Smooth muscle cell (in vitro differentiated cells): ENCODE measurements at regions not wholly inside any gene's neighbourhood (a gene's known extent, or its start where the extent isn't known, plus 50 kb on each side); places are given as distances from the start of the nearest gene placed in this dataset.

Experiments
- DNase-seq: peaks from one replicate; lab custom pipeline; 2025; ENCODE audit not compliant: unreplicated experiment; lab: John Stamatoyannopoulos, UW
- H2AFZ ChIP-seq: fragments of 200-600 bp; sonication (generic); 2 replicates; pipeline ENCODE4 v1.6.0; 2016; ENCODE audit warnings: antibody characterized with exemption, low read depth, mild to moderate bottlenecking
- H3F3A ChIP-seq: fragments of 200-600 bp; sonication (generic); 2 replicates; pipeline ENCODE4 v1.6.0; 2017; ENCODE audit warnings: antibody characterized with exemption, low read depth
- H3K27ac ChIP-seq: fragments of 200-600 bp; sonication (generic); 2 replicates; pipeline ENCODE4 v1.5.1; 2016; ENCODE audit warnings: low read depth, mild to moderate bottlenecking
- H3K27me3 ChIP-seq: fragments of 200-600 bp; sonication (generic); 2 replicates; pipeline ENCODE4 v1.6.1; 2016; ENCODE audit warnings: low read depth, mild to moderate bottlenecking
- H3K36me3 ChIP-seq: fragments of 200-600 bp; sonication (generic); 2 replicates; pipeline ENCODE4 v1.5.1; 2016; ENCODE audit warnings: low read depth
- H3K4me1 ChIP-seq: fragments of 200-600 bp; sonication (generic); 2 replicates; pipeline ENCODE4 v1.5.1; 2016; ENCODE audit warnings: low read depth
- H3K4me2 ChIP-seq: fragments of 200-600 bp; sonication (generic); 2 replicates; pipeline ENCODE4 v1.6.0; 2016; ENCODE audit warnings: mild to moderate bottlenecking
- H3K4me3 ChIP-seq: fragments of 200-600 bp; sonication (generic); 2 replicates; pipeline ENCODE4 v1.5.1; 2016; ENCODE audit warnings: mild to moderate bottlenecking
- H3K79me2 ChIP-seq: fragments of 200-600 bp; sonication (generic); 2 replicates; pipeline ENCODE4 v1.6.0; 2016; ENCODE audit warnings: low read depth, mild to moderate bottlenecking
- H3K9ac ChIP-seq: fragments of 200-600 bp; sonication (generic); 2 replicates; pipeline ENCODE4 v1.6.0; 2016; ENCODE audit warnings: low read depth
- H3K9me3 ChIP-seq: fragments of 200-600 bp; sonication (generic); replicated peaks from 2 replicates; pipeline ENCODE4 v1.5.1; 2016; ENCODE audit warnings: low read depth
- H4K20me1 ChIP-seq: fragments of 200-600 bp; sonication (generic); 2 replicates; pipeline ENCODE4 v1.6.0; 2016; ENCODE audit warnings: low read depth
- WGBS: methylation state at CpG from one replicate; pipeline ENCODE4 v1.1.7; 2016; ENCODE audit warnings: low lambda C conversion rate; 5-methylcytosine and 5-hydroxymethylcytosine counted together
- TF ChIP-seq, protein P1 (sequence below): fragments of 200-600 bp; sonication (generic); IDR thresholded peaks from 2 replicates; pipeline ENCODE4 v1.5.1; 2017; ENCODE audit warnings: borderline replicate concordance, mild to moderate bottlenecking, antibody characterized with exemption; ENCODE audit not compliant: insufficient read depth, poor library complexity, severe bottlenecking

DNA sequence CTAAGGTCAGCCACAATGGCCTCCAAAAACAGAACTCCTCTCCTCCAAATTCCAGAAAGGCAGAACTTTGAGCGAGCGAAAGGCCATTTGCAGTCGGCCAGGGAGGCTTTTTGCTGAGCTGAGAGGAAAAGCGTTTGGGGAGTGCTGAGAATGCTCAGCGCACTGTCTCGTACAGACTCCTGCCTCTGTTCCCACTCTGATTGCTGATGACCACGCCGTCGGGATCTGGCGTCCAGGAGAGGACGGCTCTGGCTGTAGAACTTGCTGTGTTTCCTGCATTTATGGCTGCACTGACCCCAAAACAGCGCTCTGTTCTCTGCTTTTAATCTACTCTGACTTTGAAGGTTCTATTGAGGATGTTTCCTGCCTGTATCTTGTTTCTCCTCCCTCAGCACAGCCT lies 82.4 kb upstream of the WSCD2 start:
- WGBS = 80% methylated on average over 12 of the region's 12 CpGs
- Histone ChIP-seq H3K4me1 (no peaks in the 10 kb centered on the region), H3K9me3 (no peaks in the 10 kb centered on the region), H3K36me3 (no peaks in the 10 kb centered on the region), H3F3A (no peaks in the 10 kb centered on the region), H4K20me1 (no peaks in the 10 kb centered on the region), H3K27me3 (peaks cover 96% of the 10 kb centered on the region), H3K4me3 (no peak overlapping the region), H3K9ac (no peak overlapping the region), H3K79me2 (no peaks in the 10 kb centered on the region), H3K27ac (no peak overlapping the region), H3K4me2 (no peak overlapping the region), H2AFZ (no peak overlapping the region)
- TF ChIP-seq, protein P1, sequence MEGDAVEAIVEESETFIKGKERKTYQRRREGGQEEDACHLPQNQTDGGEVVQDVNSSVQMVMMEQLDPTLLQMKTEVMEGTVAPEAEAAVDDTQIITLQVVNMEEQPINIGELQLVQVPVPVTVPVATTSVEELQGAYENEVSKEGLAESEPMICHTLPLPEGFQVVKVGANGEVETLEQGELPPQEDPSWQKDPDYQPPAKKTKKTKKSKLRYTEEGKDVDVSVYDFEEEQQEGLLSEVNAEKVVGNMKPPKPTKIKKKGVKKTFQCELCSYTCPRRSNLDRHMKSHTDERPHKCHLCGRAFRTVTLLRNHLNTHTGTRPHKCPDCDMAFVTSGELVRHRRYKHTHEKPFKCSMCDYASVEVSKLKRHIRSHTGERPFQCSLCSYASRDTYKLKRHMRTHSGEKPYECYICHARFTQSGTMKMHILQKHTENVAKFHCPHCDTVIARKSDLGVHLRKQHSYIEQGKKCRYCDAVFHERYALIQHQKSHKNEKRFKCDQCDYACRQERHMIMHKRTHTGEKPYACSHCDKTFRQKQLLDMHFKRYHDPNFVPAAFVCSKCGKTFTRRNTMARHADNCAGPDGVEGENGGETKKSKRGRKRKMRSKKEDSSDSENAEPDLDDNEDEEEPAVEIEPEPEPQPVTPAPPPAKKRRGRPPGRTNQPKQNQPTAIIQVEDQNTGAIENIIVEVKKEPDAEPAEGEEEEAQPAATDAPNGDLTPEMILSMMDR = no peak
- DNase-seq = no peak

DNA sequence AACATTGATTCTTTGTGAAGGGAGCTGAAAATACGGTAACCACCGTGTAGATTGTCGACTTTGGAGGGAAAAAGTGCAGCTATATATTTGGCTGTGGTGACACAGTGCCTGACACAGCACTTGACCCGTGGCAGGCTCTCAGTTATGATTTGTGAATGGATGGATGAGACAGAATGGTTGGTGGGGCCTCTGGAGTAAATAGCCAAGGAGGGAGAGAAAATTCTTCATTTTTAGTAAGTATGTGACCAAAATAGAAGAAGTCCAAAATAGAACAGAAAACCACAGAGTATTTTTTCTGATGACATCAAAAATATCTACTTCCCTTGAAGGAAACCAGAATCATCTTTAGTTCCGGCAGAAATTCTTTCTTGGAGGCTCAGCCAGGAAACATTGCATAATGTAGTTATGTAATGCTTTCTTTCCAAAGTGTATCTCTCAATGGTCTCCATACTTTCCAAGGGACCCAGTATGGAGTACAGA lies 82.0 kb upstream of the WSCD2 start:
- no peak for DNase-seq

DNA sequence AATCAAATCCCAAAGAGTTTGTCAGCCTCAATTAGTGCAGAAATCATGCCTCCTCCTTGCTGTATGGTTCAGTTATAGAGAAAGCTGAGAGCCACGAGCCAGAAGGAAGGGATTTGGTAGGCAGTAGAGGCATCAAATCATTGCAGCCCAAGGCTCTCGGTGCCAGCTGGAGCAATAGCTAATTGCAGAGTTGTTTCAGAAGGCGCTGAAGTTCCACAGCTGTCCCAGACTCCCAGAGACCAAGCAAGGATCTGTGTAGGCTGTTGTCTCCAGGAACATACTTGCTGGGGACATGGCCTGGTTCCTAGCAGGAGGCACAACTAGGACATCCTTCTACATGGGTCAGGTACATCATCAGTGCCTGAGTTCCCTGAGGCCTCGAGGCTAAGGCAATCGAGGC lies 80.4 kb upstream of the WSCD2 start:
- whole genome bisulfite sequencing = 82% methylated on average over 5 of the region's 5 CpGs
- TF ChIP-seq, protein P1 = no peak

More for the DNA sequence above, 82.0 kb upstream of the WSCD2 start:
- no peaks in the 10 kb centered on the region for H3K79me2 ChIP-seq
- H3K9me3 ChIP-seq = no peaks in the 10 kb centered on the region
- no peaks in the 10 kb centered on the region for H3F3A ChIP-seq
- no peak overlapping the region for H3K4me3 ChIP-seq
- no peaks in the 10 kb centered on the region for H4K20me1 ChIP-seq
- 76% methylated on average over 5 of the region's 5 CpGs for WGBS
- no peak overlapping the region for H2AFZ ChIP-seq
- TF ChIP-seq, protein P1 = no peak
- H3K27ac ChIP-seq = no peak overlapping the region
- H3K36me3 ChIP-seq = no peaks in the 10 kb centered on the region
- H3K4me2 ChIP-seq = no peak overlapping the region
- H3K9ac ChIP-seq = no peak overlapping the region
- H3K27me3 ChIP-seq = peaks cover 96% of the 10 kb centered on the region
- no peaks in the 10 kb centered on the region for H3K4me1 ChIP-seq

DNA sequence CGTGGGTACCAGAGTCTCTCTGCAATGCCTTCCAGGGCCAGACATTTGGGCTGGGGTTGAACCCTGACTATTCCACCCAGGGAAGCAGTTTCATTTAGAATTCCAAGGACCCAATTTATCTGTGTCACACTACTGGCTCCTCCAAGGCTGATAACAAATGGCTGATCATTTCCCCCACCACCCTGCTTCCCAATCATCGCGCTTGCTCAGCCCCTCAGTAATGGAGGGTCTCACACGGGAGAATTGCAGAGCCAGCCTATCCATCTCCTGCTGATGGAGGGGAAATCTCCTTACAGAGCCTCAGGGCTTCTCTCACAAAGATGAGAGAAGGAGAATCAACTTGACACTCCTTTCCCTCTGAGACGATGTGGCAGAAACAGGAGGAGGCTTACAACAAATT lies 78.4 kb upstream of the WSCD2 start:
- Histone ChIP-seq H3K9ac (no peak overlapping the region), H3K4me2 (no peak overlapping the region), H3F3A (no peaks in the 10 kb centered on the region), H3K36me3 (no peaks in the 10 kb centered on the region), H3K27me3 (peaks cover 88% of the 10 kb centered on the region), H3K4me1 (peaks cover 6% of the 10 kb centered on the region), H3K27ac (no peak overlapping the region), H2AFZ (no peak overlapping the region), H3K79me2 (no peaks in the 10 kb centered on the region), H3K9me3 (no peaks in the 10 kb centered on the region), H3K4me3 (no peak overlapping the region), H4K20me1 (no peaks in the 10 kb centered on the region)
- no peak for DNase-seq
- TF ChIP-seq, protein P1 = no peak
- 83% methylated on average over 5 of the region's 5 CpGs for WGBS

More for the DNA sequence above, 80.4 kb upstream of the WSCD2 start:
- Histone ChIP-seq H3K79me2 (no peaks in the 10 kb centered on the region), H3K4me2 (no peak overlapping the region), H3K27ac (no peak overlapping the region), H3K4me3 (no peak overlapping the region), H4K20me1 (no peaks in the 10 kb centered on the region), H3K27me3 (peaks cover 95% of the 10 kb centered on the region), H2AFZ (no peak overlapping the region), H3K36me3 (no peaks in the 10 kb centered on the region), H3K9me3 (no peaks in the 10 kb centered on the region), H3F3A (no peaks in the 10 kb centered on the region), H3K4me1 (no peaks in the 10 kb centered on the region), H3K9ac (no peak overlapping the region)
- DNase-seq = no peak
